A549 (cell line): ENCODE measurements at regions not wholly inside any gene's neighbourhood (a gene's known extent, or its start where the extent isn't known, plus 50 kb on each side); places are given as distances from the start of the nearest gene placed in this dataset.

Experiments used
- ATAC-seq, 2 experiments: fragments of 200-7000 bp in 1 of 2; fragments of >200 bp in 1 of 2; cut with Nextera tagmentation in 1 of 2; cut with Tn5 transposase in 1 of 2; 3 replicates each; pipeline versions ENCODE4 v1.8.0 to v1.9.1; 2018 to 2020; ENCODE audit warnings: mild to moderate bottlenecking in 1 of 2, moderate library complexity in 1 of 2
- CTCF ChIA-PET: fragments of 300-600 bp; sonication (Branson Sonifier 250); formaldehyde crosslinking; extraction: SDS; loops from one replicate; lab custom pipeline; 2021; ENCODE audit warnings: antibody characterized with exemption, inconsistent platforms; lab: Yijun Ruan, JAX
- POLR2A ChIA-PET: fragments of 350-600 bp; formaldehyde crosslinking; extraction: SDS; loops from one replicate; lab custom pipeline; 2021; ENCODE audit warnings: antibody characterized with exemption, inconsistent platforms; lab: Yijun Ruan, JAX
- DNase-seq, 2 experiments: peaks; one replicate each; pipeline versions ENCODE4 v3.0.0 to v3.0.0-alpha.2; 2011 to 2016; ENCODE audit warnings: low read depth in 1 of 2, low spot score in 1 of 2
- FAIRE-seq: peaks from 2 replicates; lab custom pipeline; 2011; peaks lifted over from hg19 to GRCh38; lab: Jason Lieb, UNC
- H3K27ac ChIP-seq, 2 experiments: fragments of >200 bp; sonication (Bioruptor Twin); formaldehyde crosslinking; 3 replicates each; pipeline ENCODE4 v1.5.1; 2016 to 2017
- H3K4me1 ChIP-seq: fragments of >200 bp; sonication (Bioruptor Twin); formaldehyde crosslinking; 3 replicates; pipeline ENCODE4 v1.6.1; 2016
- H3K4me2 ChIP-seq: fragments of >200 bp; sonication (Bioruptor Twin); formaldehyde crosslinking; 3 replicates; pipeline ENCODE4 v1.6.1; 2016
- H3K4me3 ChIP-seq: fragments of >200 bp; sonication (Bioruptor Twin); formaldehyde crosslinking; 3 replicates; pipeline ENCODE4 v1.5.1; 2016
- H3K9me3 ChIP-seq: fragments of >200 bp; sonication (Bioruptor Twin); formaldehyde crosslinking; 3 replicates; pipeline ENCODE4 v1.6.1; 2016
- ATOH8 ChIP-seq: fragments of 250-450 bp; sonication (Bioruptor Pico); IDR thresholded peaks from 2 replicates; pipeline ENCODE4 v1.5.0; 2020; ENCODE audit warnings: low read depth, mild to moderate bottlenecking, moderate library complexity
- EHMT2 ChIP-seq: fragments of 200-600 bp; sonication (generic); IDR thresholded peaks from 2 replicates; pipeline ENCODE4 v1.6.1; 2016; ENCODE audit warnings: antibody characterized with exemption, low read depth, mild to moderate bottlenecking, moderate library complexity
- ELK1 ChIP-seq: fragments of 150-350 bp; IDR thresholded peaks from 2 replicates; pipeline ENCODE4 v1.6.1; 2014; ENCODE audit warnings: low read depth, mild to moderate bottlenecking, low read length
- EP300 ChIP-seq, 2 experiments: fragments of >200 bp; sonication (Bioruptor Twin); formaldehyde crosslinking; IDR thresholded peaks; 2 replicates in 1 of 2; 3 replicates in 1 of 2; pipeline ENCODE4 v1.6.1; 2016 to 2017
- ESRRA ChIP-seq: fragments of 150-350 bp; IDR thresholded peaks from 2 replicates; pipeline ENCODE4 v1.6.1; 2014; ENCODE audit warnings: mild to moderate bottlenecking, low read length, borderline replicate concordance
- GATA3 ChIP-seq: IDR thresholded peaks from 2 replicates; pipeline ENCODE4 v1.6.1; 2012; ENCODE audit warnings: borderline replicate concordance
- HDAC2 ChIP-seq: fragments of 200-600 bp; sonication (generic); IDR thresholded peaks from 2 replicates; pipeline ENCODE4 v1.6.1; 2016
- HOXA7 ChIP-seq: fragments of 250-450 bp; sonication (Bioruptor Pico); IDR thresholded peaks from 2 replicates; pipeline ENCODE4 v1.5.0; 2020; ENCODE audit warnings: mild to moderate bottlenecking, moderate library complexity
- HOXB13 ChIP-seq: fragments of 250-450 bp; sonication (Bioruptor Pico); IDR thresholded peaks from 2 replicates; pipeline ENCODE4 v1.5.0; 2020; ENCODE audit warnings: low read depth, mild to moderate bottlenecking, moderate library complexity
- JUNB ChIP-seq: fragments of >200 bp; sonication (Bioruptor Twin); formaldehyde crosslinking; IDR thresholded peaks from 2 replicates; pipeline ENCODE4 v1.6.1; 2016
- MAFK ChIP-seq: fragments of 450-650 bp; IDR thresholded peaks from 2 replicates; pipeline ENCODE4 v1.6.1; 2014; ENCODE audit not compliant: partially characterized antibody
- MAZ ChIP-seq: fragments of 150-350 bp; IDR thresholded peaks from 2 replicates; pipeline ENCODE4 v1.6.1; 2014; ENCODE audit warnings: antibody characterized with exemption, low read depth, low read length, borderline replicate concordance
- NFE2L2 ChIP-seq: fragments of 150-350 bp; conservative IDR thresholded peaks from 2 replicates; pipeline ENCODE4 v1.6.1; 2014; ENCODE audit warnings: low read length
- NPAS2 ChIP-seq: fragments of 250-450 bp; sonication (Bioruptor Pico); IDR thresholded peaks from 2 replicates; pipeline ENCODE4 v1.8.0; 2022; ENCODE audit warnings: mild to moderate bottlenecking, moderate library complexity, borderline replicate concordance
- NR3C1 ChIP-seq: fragments of >200 bp; sonication (Bioruptor Twin); formaldehyde crosslinking; IDR thresholded peaks from 3 replicates; pipeline ENCODE4 v1.6.1; 2017
- POLR2AphosphoS2 ChIP-seq: conservative IDR thresholded peaks from 2 replicates; pipeline ENCODE4 v1.6.1; 2012; ENCODE audit warnings: low read length, improper control_type of control experiment, inconsistent platforms
- RARB ChIP-seq: fragments of 250-450 bp; sonication (Bioruptor Pico); IDR thresholded peaks from 2 replicates; pipeline ENCODE4 v1.8.0; 2021; ENCODE audit warnings: mild to moderate bottlenecking, moderate library complexity
- RCOR1 ChIP-seq: fragments of 150-350 bp; IDR thresholded peaks from 2 replicates; pipeline ENCODE4 v1.6.1; 2014; ENCODE audit warnings: antibody characterized with exemption, low read length, low read depth
- SMC3 ChIP-seq: fragments of >200 bp; sonication (Bioruptor Twin); formaldehyde crosslinking; IDR thresholded peaks from 3 replicates; pipeline ENCODE4 v1.6.1; 2018; ENCODE audit warnings: inconsistent platforms
- SREBF2 ChIP-seq: fragments of 450-650 bp; IDR thresholded peaks from 2 replicates; pipeline ENCODE4 v1.6.1; 2014; ENCODE audit warnings: mild to moderate bottlenecking, moderate library complexity
- TP53 ChIP-seq: fragments of 250-450 bp; sonication (Bioruptor Pico); IDR thresholded peaks from 2 replicates; pipeline ENCODE4 v1.5.0; 2021; ENCODE audit warnings: mild to moderate bottlenecking, moderate library complexity
- ZC3H11A ChIP-seq: fragments of 450-650 bp; IDR thresholded peaks from 2 replicates; pipeline ENCODE4 v1.6.1; 2014; ENCODE audit warnings: antibody characterized with exemption, mild to moderate bottlenecking
- ZNF302 ChIP-seq: fragments of 250-450 bp; sonication (Bioruptor Pico); IDR thresholded peaks from 2 replicates; pipeline ENCODE4 v1.9.0; 2021; ENCODE audit warnings: inconsistent platforms, mild to moderate bottlenecking, moderate library complexity
- WGBS: methylation state at CpG from one replicate; pipeline ENCODE4 v1.1.6; 2017; ENCODE audit errors: missing lambda C conversion rate; 5-methylcytosine and 5-hydroxymethylcytosine counted together

- ChIA-PET CTCF (no interaction called here), POLR2A (no interaction called here)
- no peak overlapping the region for H3K4me2 ChIP-seq
- H3K27ac ChIP-seq, result no peak overlapping the region
- 61% methylated on average over 4 of the region's 4 CpGs for WGBS
- H3K4me1 ChIP-seq, result peaks cover 4% of the 10 kb centered on the region; the same call in 1 of the 3 replicates
- FAIRE-seq (no peak), ATAC-seq (no peak), DNase-seq (peak in 1 of 2 experiments; percentile 15)
- no peaks in the 10 kb centered on the region for H3K9me3 ChIP-seq
- H3K4me3 ChIP-seq, result no peak overlapping the region
- TF ChIP-seq ESRRA, result no peak
- no peak for TF ChIP-seq RARB (CRISPR knock-in tag)
- no peak for TF ChIP-seq HDAC2
- no peak for TF ChIP-seq RCOR1
- TF ChIP-seq GATA3, result no peak
- no peak for TF ChIP-seq JUNB
- TF ChIP-seq TP53 (CRISPR knock-in tag), result no peak
- no peak for TF ChIP-seq EP300 (IDR thresholded peaks at IDR 0.05)
- TF ChIP-seq MAFK, result no peak
- no peak for TF ChIP-seq SMC3
- no peak for TF ChIP-seq ELK1
- TF ChIP-seq ZNF302 (CRISPR knock-in tag), result no peak
- TF ChIP-seq NPAS2 (CRISPR knock-in tag), result no peak
- TF ChIP-seq EHMT2, result no peak
These were observed 253.9 kb downstream of the OSR1 start for GRCh38 chr2:19104503-19104902.

GRCh38 chr2:19102696-19103423 lies 255.6 kb downstream of the OSR1 start:
- no peak overlapping the region for H3K4me2 ChIP-seq
- DNase-seq, result no peak
- FAIRE-seq, result no peak

GRCh38 chr2:19101968-19102367 lies 256.5 kb downstream of the OSR1 start:
- ATAC-seq (no peak), DNase-seq (no peak), FAIRE-seq (no peak)
- CTCF ChIA-PET, result no interaction called here
- H3K4me3 ChIP-seq, result no peak overlapping the region
- TF ChIP-seq JUNB (no peak), SREBF2 (no peak), HDAC2 (no peak), NR3C1 (no peak), NPAS2 (CRISPR knock-in tag) (no peak), MAZ (no peak), POLR2AphosphoS2 (no peak), NFE2L2 (no peak)
- peaks cover 4% of the 10 kb centered on the region; the same call in 1 of the 3 replicates for H3K4me1 ChIP-seq
- no peaks in the 10 kb centered on the region for H3K9me3 ChIP-seq
- POLR2A ChIA-PET, result no interaction called here
- WGBS, result 78% methylated on average over 3 of the region's 3 CpGs
- no peak overlapping the region for H3K4me2 ChIP-seq
- H3K27ac ChIP-seq, result no peak overlapping the region

More at GRCh38 chr2:19102696-19103423, 255.6 kb downstream of the OSR1 start:
- WGBS, result 84% methylated on average over 4 of the region's 4 CpGs
- TF ChIP-seq HOXB13 (no peak), RARB (CRISPR knock-in tag) (no peak), GATA3 (no peak), ZC3H11A (no peak), POLR2AphosphoS2 (no peak), NR3C1 (no peak), RCOR1 (no peak), ATOH8 (CRISPR knock-in tag) (no peak), HOXA7 (no peak)
- H3K27ac ChIP-seq, result no peak overlapping the region
- H3K4me1 ChIP-seq, result peaks cover 4% of the 10 kb centered on the region; the same call in 1 of the 3 replicates
- no peak for ATAC-seq
- CTCF ChIA-PET, result no interaction called here
- H3K9me3 ChIP-seq, result no peaks in the 10 kb centered on the region
- POLR2A ChIA-PET, result no interaction called here
- no peak overlapping the region for H3K4me3 ChIP-seq
